GM12891 (cell line): ENCODE measurements at regions not wholly inside any gene's neighbourhood (a gene's known extent, or its start where the extent isn't known, plus 50 kb on each side); places are given as distances from the start of the nearest gene placed in this dataset.

Experiments
- POLR2A ChIP-seq: IDR thresholded peaks from 2 replicates; pipeline ENCODE4 v1.6.1; 2011; ENCODE audit warnings: low read depth, low read length, control low read depth
- POLR2AphosphoS5 ChIP-seq: IDR thresholded peaks from 2 replicates; pipeline ENCODE4 v1.6.1; 2011; ENCODE audit warnings: low read depth, low read length, control low read depth
- TAF1 ChIP-seq: IDR thresholded peaks from 2 replicates; pipeline ENCODE4 v1.6.1; 2011; ENCODE audit warnings: low read depth, low read length, control low read depth

- no peak for TF ChIP-seq POLR2A
- no peak for TF ChIP-seq TAF1
- TF ChIP-seq POLR2AphosphoS5: no peak
Observed at GRCh38 chrX:139200346-139200745, 330.2 kb upstream of the F9 start.
